AG04450 (cell line): ENCODE measurements at regions not wholly inside any gene's neighbourhood (a gene's known extent, or its start where the extent isn't known, plus 50 kb on each side); places are given as distances from the start of the nearest gene placed in this dataset.

Source experiments
- CTCF ChIA-PET: fragments of 300-600, 350-600 bp; formaldehyde crosslinking; extraction: SDS; loops from one replicate; lab custom pipeline; 2022; ENCODE audit warnings: antibody characterized with exemption, inconsistent platforms; lab: Charles Lee
- POLR2A ChIA-PET: fragments of 350-600 bp; formaldehyde crosslinking; extraction: SDS; loops from one replicate; lab custom pipeline; 2021; ENCODE audit warnings: antibody characterized with exemption, inconsistent platforms; lab: Yijun Ruan, JAX
- DNase-seq: peaks from one replicate; pipeline ENCODE4 v3.0.0-alpha.2; 2011; ENCODE audit warnings: low read depth, low spot score
- H3K27ac ChIP-seq: one replicate; pipeline ENCODE4 v1.5.1; 2012; ENCODE audit warnings: low read depth, low read length, control low read depth
- H3K27me3 ChIP-seq: one replicate; pipeline ENCODE4 v1.6.0; 2012; ENCODE audit warnings: low read length; ENCODE audit not compliant: control insufficient read depth, insufficient read depth
- H3K4me3 ChIP-seq: 2 replicates; pipeline ENCODE4 v1.5.1; 2011; ENCODE audit warnings: mild to moderate bottlenecking, low read depth, low read length, control low read depth
- H3K9me3 ChIP-seq: 2 replicates; pipeline ENCODE4 v1.5.1; 2012; ENCODE audit warnings: low read length; ENCODE audit not compliant: control insufficient read depth, insufficient read depth
- TF ChIP-seq, protein P1 (sequence below): IDR thresholded peaks from 2 replicates; pipeline ENCODE4 v1.5.1; 2011; ENCODE audit warnings: low read depth, low read length, control low read depth, inconsistent platforms

- no peaks in the 10 kb centered on the region for H3K27me3 ChIP-seq
- CTCF ChIA-PET = no interaction called here
Observed at GRCh38 chr7:77466450-77466849, 50.3 kb upstream of the GSAP start.

More at GRCh38 chr7:77466450-77466849, 50.3 kb upstream of the GSAP start:
- TF ChIP-seq, protein P1, sequence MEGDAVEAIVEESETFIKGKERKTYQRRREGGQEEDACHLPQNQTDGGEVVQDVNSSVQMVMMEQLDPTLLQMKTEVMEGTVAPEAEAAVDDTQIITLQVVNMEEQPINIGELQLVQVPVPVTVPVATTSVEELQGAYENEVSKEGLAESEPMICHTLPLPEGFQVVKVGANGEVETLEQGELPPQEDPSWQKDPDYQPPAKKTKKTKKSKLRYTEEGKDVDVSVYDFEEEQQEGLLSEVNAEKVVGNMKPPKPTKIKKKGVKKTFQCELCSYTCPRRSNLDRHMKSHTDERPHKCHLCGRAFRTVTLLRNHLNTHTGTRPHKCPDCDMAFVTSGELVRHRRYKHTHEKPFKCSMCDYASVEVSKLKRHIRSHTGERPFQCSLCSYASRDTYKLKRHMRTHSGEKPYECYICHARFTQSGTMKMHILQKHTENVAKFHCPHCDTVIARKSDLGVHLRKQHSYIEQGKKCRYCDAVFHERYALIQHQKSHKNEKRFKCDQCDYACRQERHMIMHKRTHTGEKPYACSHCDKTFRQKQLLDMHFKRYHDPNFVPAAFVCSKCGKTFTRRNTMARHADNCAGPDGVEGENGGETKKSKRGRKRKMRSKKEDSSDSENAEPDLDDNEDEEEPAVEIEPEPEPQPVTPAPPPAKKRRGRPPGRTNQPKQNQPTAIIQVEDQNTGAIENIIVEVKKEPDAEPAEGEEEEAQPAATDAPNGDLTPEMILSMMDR = no peak
- no peak for DNase-seq
- Histone ChIP-seq H3K4me3 (no peak overlapping the region), H3K9me3 (no peaks in the 10 kb centered on the region), H3K27ac (no peak overlapping the region)
- POLR2A ChIA-PET = no interaction called here
